HUDEP-2 (cell line): ENCODE measurements at regions not wholly inside any gene's neighbourhood (a gene's known extent, or its start where the extent isn't known, plus 50 kb on each side); places are given as distances from the start of the nearest gene placed in this dataset.

Experiments used
- DNase-seq, 76 experiments: peaks; one replicate each; lab custom pipeline; 2025; ENCODE audit not compliant: unreplicated experiment in 76 of 76; lab: John Stamatoyannopoulos, UW

- DNase-seq = no peak
Measured at GRCh38 chr1:87844251-87844650, 515.6 kb downstream of the LMO4 start.

- DNase-seq = no peak
Measured at GRCh38 chr1:87851490-87851889, 522.8 kb downstream of the LMO4 start.

- DNase-seq = no peak
Measured at GRCh38 chr1:87852410-87853161, 523.9 kb downstream of the LMO4 start.

- no peak for DNase-seq
Measured at GRCh38 chr1:87853576-87854351, 525.1 kb downstream of the LMO4 start.

GRCh38 chr1:87863317-87863716 lies 534.6 kb downstream of the LMO4 start:
- no peak for DNase-seq

GRCh38 chr1:87864676-87865075 lies 536.0 kb downstream of the LMO4 start:
- no peak for DNase-seq

- DNase-seq = no peak
Measured at GRCh38 chr1:87866416-87866815, 537.7 kb downstream of the LMO4 start.

- no peak for DNase-seq
Measured at GRCh38 chr1:87867626-87868025, 538.9 kb downstream of the LMO4 start.

GRCh38 chr1:87869567-87869966 lies 540.9 kb downstream of the LMO4 start:
- no peak for DNase-seq

GRCh38 chr1:87872189-87872588 lies 543.5 kb downstream of the LMO4 start:
- DNase-seq = no peak

GRCh38 chr1:87872692-87873091 lies 544.0 kb downstream of the LMO4 start:
- DNase-seq = no peak

- no peak for DNase-seq
Measured at GRCh38 chr1:87878873-87879272, 550.2 kb downstream of the LMO4 start.

- DNase-seq = no peak
Measured at GRCh38 chr1:87880098-87880760, 551.5 kb downstream of the LMO4 start.

GRCh38 chr1:87880764-87881163 lies 552.1 kb downstream of the LMO4 start:
- no peak for DNase-seq

GRCh38 chr1:87883906-87884305 lies 555.2 kb downstream of the LMO4 start:
- DNase-seq = no peak

- no peak for DNase-seq
Measured at GRCh38 chr1:87884581-87884980, 555.9 kb downstream of the LMO4 start.

- no peak for DNase-seq
Measured at GRCh38 chr1:87885278-87886025, 556.8 kb downstream of the LMO4 start.

- no peak for DNase-seq
Measured at GRCh38 chr1:87887100-87887499, 558.4 kb downstream of the LMO4 start.

- no peak for DNase-seq
Measured at GRCh38 chr1:87888446-87888845, 559.8 kb downstream of the LMO4 start.

GRCh38 chr1:87894062-87894461 lies 565.4 kb downstream of the LMO4 start:
- no peak for DNase-seq

GRCh38 chr1:87897481-87897880 lies 568.8 kb downstream of the LMO4 start:
- no peak for DNase-seq
